GM18873 (cell line): ENCODE measurements at regions not wholly inside any gene's neighbourhood (a gene's known extent, or its start where the extent isn't known, plus 50 kb on each side); places are given as distances from the start of the nearest gene placed in this dataset.
A peak's percentile ranks its signal among the peaks of the same experiment; 100 is the strongest.
"Not testable (repeated sequence)": the region's sequence is repeated elsewhere in the genome, so short reads cannot be mapped to it uniquely, and the experiment has no call there.

Experiments used
- ATAC-seq: cut with Tn5 transposase; IDR thresholded peaks from one replicate; pipeline ENCODE4 v1.9.1; 2021; ENCODE audit warnings: mild to moderate bottlenecking, moderate library complexity, moderate number of reproducible peaks; ENCODE audit not compliant: unreplicated experiment, low FRiP score

GRCh38 chr10:45564303-45564959 lies 108.1 kb downstream of the ZFAND4 start:
- no peak for ATAC-seq

GRCh38 chr10:45561952-45562351 lies 110.6 kb downstream of the ZFAND4 start:
- no peak for ATAC-seq

GRCh38 chr10:45560262-45560661 lies 112.3 kb downstream of the ZFAND4 start:
- ATAC-seq: no peak

DNA sequence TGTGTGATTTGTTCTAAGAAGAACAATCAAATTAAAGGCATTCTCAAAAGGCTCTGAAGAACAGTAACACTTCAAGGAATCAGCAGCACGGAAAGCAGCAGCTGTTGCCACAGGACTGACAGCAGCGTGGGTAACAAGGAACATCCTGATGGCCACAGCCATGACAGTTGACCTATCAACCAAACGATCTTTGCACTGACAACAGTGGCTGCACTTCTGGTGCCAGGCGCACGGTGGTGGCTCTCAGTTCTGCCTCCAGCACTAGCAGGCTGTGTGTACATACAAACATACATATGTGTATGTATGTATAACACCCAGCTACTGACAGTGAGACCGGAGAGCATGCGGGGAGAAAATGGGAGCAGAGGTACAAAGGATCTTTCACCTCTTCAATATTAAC lies 114.1 kb downstream of the ZFAND4 start:
- ATAC-seq: no peak

DNA sequence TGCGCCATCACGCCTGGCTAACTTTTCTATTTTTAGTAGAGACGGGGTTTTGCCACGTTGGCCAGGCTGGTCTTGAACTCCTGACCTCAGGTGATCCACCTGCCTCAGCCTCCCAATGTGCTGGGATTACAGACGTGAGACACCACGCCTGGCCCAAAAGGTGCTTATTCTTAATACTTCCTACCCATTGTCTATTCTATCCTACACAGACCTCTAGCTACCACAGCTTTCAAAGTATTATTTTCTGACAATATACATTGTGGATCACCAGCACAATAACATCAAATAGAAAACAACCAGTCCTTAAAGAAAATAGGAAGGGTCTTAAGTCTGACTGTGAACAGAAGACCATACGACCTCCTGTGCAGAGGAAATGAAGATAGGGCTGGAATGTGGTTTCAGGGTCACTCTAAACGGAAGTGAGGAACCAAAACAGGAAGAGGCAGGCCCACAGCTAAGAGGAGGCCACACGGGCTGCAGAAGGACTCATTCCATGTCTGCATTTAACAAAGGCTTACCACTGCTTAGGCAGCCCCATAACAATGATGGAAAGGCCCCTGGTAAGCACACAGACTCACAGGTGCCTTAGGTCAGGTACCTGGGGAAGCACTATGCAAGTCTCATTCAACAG lies 115.2 kb downstream of the ZFAND4 start:
- ATAC-seq: peak; percentile 47

DNA sequence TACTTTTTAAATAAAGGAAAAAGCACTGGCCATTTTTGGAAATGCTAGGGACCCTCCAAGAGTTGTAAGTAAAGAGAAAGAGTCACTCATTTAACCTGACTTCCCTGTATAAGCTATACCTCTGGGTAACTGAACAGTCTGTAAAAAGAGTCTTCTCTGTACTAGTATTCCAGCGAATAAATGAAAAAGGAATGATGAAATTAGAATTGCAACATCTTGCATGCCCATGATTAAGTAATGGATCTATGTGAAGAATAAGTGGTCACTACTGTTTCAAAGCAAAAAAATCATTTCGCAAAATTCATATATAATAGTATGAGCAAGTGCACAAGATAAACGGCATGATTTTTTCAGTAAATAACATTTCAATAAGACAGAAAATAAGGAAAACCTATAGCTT lies 116.8 kb downstream of the ZFAND4 start:
- ATAC-seq: no peak

DNA sequence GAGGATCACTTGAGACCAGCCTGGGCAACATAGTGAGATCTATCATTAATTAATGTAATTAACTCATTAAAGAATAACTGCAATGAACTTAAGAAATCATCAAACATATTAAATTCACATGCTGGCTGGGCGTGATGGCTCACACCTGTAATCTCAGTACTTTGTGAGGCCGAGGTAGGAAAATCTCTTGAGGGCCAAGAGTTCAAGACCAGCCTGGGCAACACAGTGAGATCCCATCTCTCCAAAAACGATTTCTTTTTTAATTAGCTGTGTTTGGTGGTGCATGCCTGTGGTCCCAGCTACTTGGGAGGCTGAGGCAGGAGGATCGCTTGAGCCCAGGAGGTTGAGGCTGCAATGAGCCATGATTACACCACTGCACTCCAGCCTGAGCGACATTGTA lies 117.2 kb downstream of the ZFAND4 start:
- not testable (repeated sequence) for ATAC-seq

DNA sequence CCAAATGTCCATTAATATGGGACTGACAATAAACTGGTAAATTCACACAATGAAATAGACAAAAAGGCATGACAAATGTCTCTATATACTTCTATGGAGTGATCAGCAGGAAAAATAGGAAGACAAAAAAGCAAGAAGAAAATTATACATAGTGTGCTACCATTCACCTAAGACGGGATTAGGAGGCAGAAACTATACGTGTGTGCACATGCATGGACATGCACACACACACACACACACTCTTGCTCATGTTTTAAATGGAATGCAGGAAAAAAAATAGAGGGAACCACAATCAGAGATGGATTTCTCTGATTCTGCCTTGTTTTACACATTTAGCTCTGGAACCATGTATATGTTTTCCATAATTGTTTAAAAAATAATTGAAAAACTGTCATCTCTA lies 119.0 kb downstream of the ZFAND4 start:
- ATAC-seq: no peak

DNA sequence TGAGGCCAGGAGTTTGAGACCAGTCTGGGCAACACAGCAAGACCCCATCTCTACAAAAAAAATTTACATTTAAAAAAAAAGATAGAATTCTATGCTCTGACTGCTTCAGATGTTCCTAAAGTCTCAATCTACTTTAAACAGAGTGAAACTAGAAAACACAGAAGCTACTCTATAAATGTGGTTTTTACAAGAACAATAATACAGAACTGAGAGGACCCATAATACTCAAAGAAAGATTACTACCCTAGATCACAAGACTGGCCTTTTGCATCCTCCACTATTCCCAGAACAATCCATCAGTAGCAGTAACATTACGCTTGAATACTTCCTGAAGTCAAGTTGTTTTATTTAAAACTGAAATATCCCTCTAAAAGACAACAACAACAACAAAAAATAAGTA lies 119.4 kb downstream of the ZFAND4 start:
- no peak for ATAC-seq

- no peak for ATAC-seq
These were observed 120.1 kb downstream of the ZFAND4 start for GRCh38 chr10:45552476-45552875.

- no peak for ATAC-seq
These were observed 121.4 kb downstream of the ZFAND4 start for GRCh38 chr10:45550903-45551786.

- ATAC-seq: no peak
These were observed 124.5 kb downstream of the ZFAND4 start for GRCh38 chr10:45548068-45548467.

DNA sequence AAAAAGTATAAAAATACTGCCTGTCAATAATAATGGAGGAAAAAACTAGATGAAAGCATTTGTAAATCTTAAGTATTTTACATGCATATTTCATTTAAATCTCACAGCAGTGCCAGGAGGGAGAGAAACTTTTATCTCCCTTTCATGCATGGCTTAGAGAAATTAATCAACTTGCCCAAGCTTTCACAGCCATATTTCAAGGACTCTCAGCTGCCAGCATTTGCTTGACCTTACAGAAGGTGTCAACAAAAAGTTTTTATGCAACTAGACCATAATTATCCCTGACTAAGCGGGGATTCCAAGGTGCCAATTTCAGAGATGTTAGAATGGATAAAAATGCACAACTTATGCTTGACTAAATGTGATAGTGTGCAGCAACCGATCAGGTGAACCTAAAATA lies 125.4 kb downstream of the ZFAND4 start:
- ATAC-seq: no peak

GRCh38 chr10:45545150-45545549 lies 127.4 kb downstream of the ZFAND4 start:
- ATAC-seq: no peak

DNA sequence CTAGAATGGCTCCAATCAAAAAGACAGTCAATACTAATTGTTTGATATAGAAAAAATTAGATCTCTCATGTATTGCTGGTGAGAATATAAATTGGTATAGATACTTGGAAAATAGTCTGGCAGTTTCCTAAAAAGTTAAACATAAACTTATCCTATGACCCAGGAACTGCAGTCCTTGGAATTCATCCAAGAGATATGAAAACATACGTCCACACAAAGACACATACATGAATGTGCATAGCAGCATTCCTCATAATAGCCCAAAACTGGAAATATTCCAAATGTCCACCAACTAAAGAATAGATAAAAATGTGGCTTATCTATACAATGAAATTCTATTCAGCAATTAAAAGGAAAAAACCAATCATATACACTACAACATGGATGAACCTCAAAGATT lies 128.4 kb downstream of the ZFAND4 start:
- ATAC-seq: no peak

DNA sequence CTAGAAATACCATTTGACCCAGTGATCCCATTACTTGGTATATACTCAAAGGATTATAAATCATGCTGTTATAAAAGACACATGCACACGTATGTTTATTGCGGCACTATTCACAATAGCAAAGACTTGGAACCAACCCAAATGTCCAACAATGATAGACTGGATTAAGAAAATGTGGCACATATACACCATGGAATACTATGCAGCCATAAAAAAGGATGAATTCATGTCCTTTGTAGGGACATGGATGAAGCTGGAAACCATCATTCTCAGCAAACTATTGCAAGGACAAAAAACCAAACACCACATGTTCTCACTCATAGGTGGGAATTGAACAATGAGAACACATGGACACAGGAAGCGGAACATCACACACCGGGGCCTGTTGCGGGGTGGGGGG lies 131.5 kb downstream of the ZFAND4 start:
- not testable (repeated sequence) for ATAC-seq

DNA sequence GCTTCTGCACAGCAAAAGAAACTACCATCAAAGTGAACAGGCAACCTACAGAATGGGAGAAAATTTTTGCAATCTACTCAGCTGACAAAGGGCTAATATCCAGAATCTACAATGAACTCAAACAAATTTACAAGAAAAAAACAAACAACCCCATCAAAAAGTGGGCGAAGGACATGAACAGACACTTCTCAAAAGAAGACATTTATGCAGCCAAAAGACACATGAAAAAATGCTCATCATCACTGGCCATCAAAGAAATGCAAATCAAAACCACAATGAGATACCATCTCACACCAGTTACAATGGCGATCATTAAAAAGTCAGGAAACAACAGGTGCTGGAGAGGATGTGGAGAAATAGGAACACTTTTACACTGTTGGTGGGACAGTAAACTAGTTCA lies 132.0 kb downstream of the ZFAND4 start:
- not testable (repeated sequence) for ATAC-seq

DNA sequence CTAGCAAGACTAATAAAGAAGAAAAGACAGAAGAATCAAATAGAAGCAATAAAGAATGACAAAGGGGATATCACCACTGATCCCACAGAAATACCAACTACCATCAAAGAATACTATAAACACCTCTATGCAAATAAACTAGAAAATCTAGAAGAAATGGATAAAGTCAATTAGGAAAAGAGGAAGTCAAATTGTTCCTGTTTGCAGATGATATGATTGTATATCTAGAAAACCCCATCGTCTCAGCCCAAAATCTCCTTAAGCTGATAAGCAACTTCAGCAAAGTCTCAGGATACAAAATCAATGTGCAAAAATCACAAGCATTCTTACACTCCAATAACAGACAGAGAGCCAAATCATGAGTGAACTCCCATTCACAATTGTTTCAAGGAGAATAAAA lies 133.0 kb downstream of the ZFAND4 start:
- ATAC-seq: not testable (repeated sequence)

DNA sequence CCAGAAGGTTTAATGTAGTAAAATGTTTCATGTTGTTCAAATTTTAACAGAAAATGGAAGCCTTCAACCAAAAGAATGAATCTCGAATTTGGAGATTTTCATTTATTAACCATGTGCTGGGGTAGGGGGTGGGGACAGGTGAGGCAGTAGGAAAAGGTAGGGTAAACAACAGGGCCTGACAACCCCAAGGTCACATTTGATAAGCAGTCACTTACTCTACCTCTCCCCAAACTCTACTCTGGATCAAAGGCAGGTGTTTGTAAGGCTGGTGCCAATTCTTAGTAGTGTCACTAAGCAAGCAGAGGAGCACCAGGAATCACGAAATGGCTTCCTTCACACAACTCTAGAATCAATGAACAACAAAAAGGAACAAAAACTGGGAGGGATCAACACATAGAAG lies 138.0 kb downstream of the ZFAND4 start:
- ATAC-seq: no peak

DNA sequence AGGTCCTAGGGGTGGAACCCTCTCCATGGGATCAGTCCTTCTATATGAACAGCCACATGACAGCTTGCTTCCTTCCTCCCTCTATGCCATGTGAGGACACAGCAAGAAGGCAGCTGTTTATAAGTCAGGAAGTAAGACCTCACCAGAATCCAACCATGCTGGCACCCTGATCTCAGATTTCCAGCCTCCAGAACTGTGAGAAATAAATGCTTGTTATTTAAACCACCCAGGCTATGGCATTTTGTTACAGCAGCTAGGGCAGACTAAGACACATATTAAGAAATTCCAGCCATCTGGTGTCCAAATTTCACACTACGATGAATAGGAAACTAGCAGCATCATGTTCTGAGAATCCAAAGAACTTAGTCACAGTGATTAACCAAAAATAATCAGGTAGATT lies 140.1 kb downstream of the ZFAND4 start:
- ATAC-seq: no peak

DNA sequence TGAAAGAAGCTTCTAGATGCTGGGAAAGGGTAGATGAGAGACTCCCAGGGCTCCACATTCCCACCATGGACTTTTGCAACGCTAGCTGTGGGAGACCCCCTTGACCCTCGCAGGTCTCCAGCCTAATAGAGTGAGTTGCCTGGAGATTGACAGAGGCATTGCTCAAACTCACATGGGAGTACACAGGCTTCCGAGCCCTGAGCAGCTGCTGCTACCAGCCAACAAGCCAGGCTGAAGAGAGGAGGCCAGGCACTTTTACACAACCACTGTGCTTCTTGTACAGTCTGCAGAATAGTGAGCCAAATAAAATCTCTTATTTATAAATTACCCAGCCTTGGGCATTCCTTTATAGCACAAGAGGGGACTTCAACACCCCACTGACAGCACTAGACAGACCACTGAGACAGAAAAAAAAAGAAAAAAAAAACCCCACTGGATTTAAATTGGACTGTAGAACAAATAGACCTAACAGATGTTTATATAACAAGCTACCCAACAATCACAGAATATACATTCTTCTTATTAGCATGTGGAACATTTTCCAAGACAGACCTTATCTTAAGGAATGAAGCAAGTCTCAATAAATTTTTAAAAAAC lies 146.2 kb downstream of the ZFAND4 start:
- ATAC-seq: no peak
